Caco-2 (cell line): ENCODE measurements at regions not wholly inside any gene's neighbourhood (a gene's known extent, or its start where the extent isn't known, plus 50 kb on each side); places are given as distances from the start of the nearest gene placed in this dataset.

Source experiments
- BruUV-seq: library from RNA; stranded (reverse); fragments of 400-500 nt; replicated peaks from 2 replicates; lab custom pipeline; 2021; lab: Mats Ljungman, UMichigan
- CTCF ChIA-PET: fragments of 300-600 bp; sonication (Branson Sonifier 250); formaldehyde crosslinking; loops from one replicate; lab custom pipeline; 2022; ENCODE audit warnings: antibody characterized with exemption; lab: Charles Lee
- POLR2A ChIA-PET: fragments of 300-600 bp; sonication (Branson Sonifier 250); formaldehyde crosslinking; loops from one replicate; lab custom pipeline; 2022; ENCODE audit warnings: antibody characterized with exemption; lab: Charles Lee
- DNase-seq, 2 experiments: peaks; one replicate each; pipeline versions ENCODE4 v3.0.0 to v3.0.0-alpha.2; 2020 to 2022
- H3K27me3 ChIP-seq: replicated peaks from 2 replicates; pipeline ENCODE4 v1.6.0; 2011; ENCODE audit warnings: low read length; ENCODE audit not compliant: control insufficient read depth, insufficient read depth
- H3K36me3 ChIP-seq: 2 replicates; pipeline ENCODE4 v1.5.1; 2011; ENCODE audit warnings: low read length; ENCODE audit not compliant: control insufficient read depth, insufficient read depth
- H3K4me1 ChIP-seq: fragments of 250-450 bp; sonication (Bioruptor Pico); 2 replicates; pipeline ENCODE4 v1.5.1; 2020; ENCODE audit warnings: mild to moderate bottlenecking
- H3K4me3 ChIP-seq: 2 replicates; pipeline ENCODE4 v1.5.1; 2011; ENCODE audit warnings: low read depth, mild to moderate bottlenecking, control low read depth, low read length
- H3K9me3 ChIP-seq: fragments of 250-450 bp; sonication (Bioruptor Pico); 2 replicates; pipeline ENCODE4 v1.5.1; 2020; ENCODE audit warnings: mild to moderate bottlenecking, moderate library complexity
- H3K27ac Mint-ChIP-seq: one replicate; pipeline ENCODE4 v1.8.0; 2022; ENCODE audit warnings: mixed read lengths; ENCODE audit not compliant: unreplicated experiment
- H3K27me3 Mint-ChIP-seq: one replicate; pipeline ENCODE4 v1.8.0; 2022; ENCODE audit warnings: mixed read lengths; ENCODE audit not compliant: insufficient read depth, unreplicated experiment
- H3K36me3 Mint-ChIP-seq: one replicate; pipeline ENCODE4 v1.8.0; 2022; ENCODE audit warnings: mild to moderate bottlenecking, mixed read lengths; ENCODE audit not compliant: insufficient read depth, unreplicated experiment
- H3K4me1 Mint-ChIP-seq: one replicate; pipeline ENCODE4 v1.8.0; 2022; ENCODE audit warnings: low read depth, mixed read lengths; ENCODE audit not compliant: unreplicated experiment
- H3K4me3 Mint-ChIP-seq: one replicate; pipeline ENCODE4 v1.8.0; 2022; ENCODE audit warnings: mild to moderate bottlenecking, moderate library complexity, mixed read lengths; ENCODE audit not compliant: unreplicated experiment
- H3K9me3 Mint-ChIP-seq: one replicate; pipeline ENCODE4 v1.8.0; 2022; ENCODE audit warnings: mixed read lengths; ENCODE audit not compliant: unreplicated experiment
- CTCF ChIP-seq, 2 experiments: fragments of 200-600 bp in 1 of 2; IDR thresholded peaks; 1 replicate in 1 of 2; 2 replicates in 1 of 2; pipeline versions ENCODE4 v1.5.1 to v1.8.0; 2011 to 2022; ENCODE audit warnings: antibody characterized with exemption in 1 of 2, control low read depth in 1 of 2, inconsistent platforms in 1 of 2, low read depth in 1 of 2, low read length in 1 of 2, mild to moderate bottlenecking in 1 of 2, moderate library complexity in 1 of 2; ENCODE audit not compliant: insufficient read depth in 1 of 2, severe bottlenecking in 1 of 2, unreplicated experiment in 1 of 2
- intact Hi-C: fragments of 100-400 bp; cut with micrococcal nuclease; formaldehyde crosslinking; loops from one replicate; pipeline ENCODE4 v1.10.0; 2022; ENCODE audit not compliant: unreplicated experiment

- H3K36me3 ChIP-seq, result no peaks in the 10 kb centered on the region
- no peak overlapping the region for H3K4me3 ChIP-seq
- DNase-seq, result no peak
- BruUV-seq, result no TSS peak
- Mint-ChIP-seq H3K36me3 (no peaks in the 10 kb centered on the region), H3K4me1 (peaks cover 7% of the 10 kb centered on the region), H3K27ac (no peak overlapping the region), H3K4me3 (no peak overlapping the region), H3K9me3 (no peaks in the 10 kb centered on the region), H3K27me3 (no peaks in the 10 kb centered on the region)
- no peaks in the 10 kb centered on the region for H3K9me3 ChIP-seq
- CTCF ChIA-PET, result interaction anchor here (1.7 kb wide), 1 partner anchor 283 kb away, joined by 5 read pairs; no protein-coding TSS in a partner anchor
- POLR2A ChIA-PET, result no interaction called here
- TF ChIP-seq CTCF (IDR thresholded peaks at IDR 0.05; ENCODE audit: insufficient read depth in 1 of 2, low read depth in 1 of 2, low read length in 1 of 2, severe bottlenecking in 1 of 2, unreplicated experiment in 1 of 2), result no peak
- H3K4me1 ChIP-seq, result no peaks in the 10 kb centered on the region
- H3K27me3 ChIP-seq, result no peaks in the 10 kb centered on the region
- intact Hi-C loops, result no loop called here
These were observed 121.3 kb upstream of the OSMR start for GRCh38 chr5:38724301-38725030.

- no TSS peak for BruUV-seq
- Histone ChIP-seq H3K27me3 (no peaks in the 10 kb centered on the region), H3K4me1 (no peaks in the 10 kb centered on the region), H3K9me3 (no peaks in the 10 kb centered on the region), H3K36me3 (no peaks in the 10 kb centered on the region), H3K4me3 (no peak overlapping the region)
- H3K9me3 Mint-ChIP-seq, result no peaks in the 10 kb centered on the region
- no peaks in the 10 kb centered on the region for H3K27me3 Mint-ChIP-seq
- peaks cover 7% of the 10 kb centered on the region for H3K4me1 Mint-ChIP-seq
- ChIA-PET CTCF (interaction anchor here (1.7 kb wide), 1 partner anchor 284 kb away, joined by 5 read pairs; no protein-coding TSS in a partner anchor), POLR2A (no interaction called here)
- TF ChIP-seq CTCF (IDR thresholded peaks at IDR 0.05; ENCODE audit: insufficient read depth in 1 of 2, low read depth in 1 of 2, low read length in 1 of 2, severe bottlenecking in 1 of 2, unreplicated experiment in 1 of 2), result no peak
- H3K4me3 Mint-ChIP-seq, result no peak overlapping the region
- intact Hi-C loops, result no loop called here
- H3K27ac Mint-ChIP-seq, result no peak overlapping the region
- no peaks in the 10 kb centered on the region for H3K36me3 Mint-ChIP-seq
- no peak for DNase-seq
These were observed 120.4 kb upstream of the OSMR start for GRCh38 chr5:38725371-38725865.

GRCh38 chr5:38726279-38726678 is 119.5 kb upstream of the OSMR start:
- H3K4me1 Mint-ChIP-seq, result peaks cover 7% of the 10 kb centered on the region
- H3K36me3 Mint-ChIP-seq, result no peaks in the 10 kb centered on the region
- POLR2A ChIA-PET, result no interaction called here
- CTCF ChIA-PET, result interaction anchor here (1.7 kb wide), 1 partner anchor 284 kb away, joined by 5 read pairs; no protein-coding TSS in a partner anchor
- no peak for TF ChIP-seq CTCF (IDR thresholded peaks at IDR 0.05; ENCODE audit: insufficient read depth in 1 of 2, low read depth in 1 of 2, low read length in 1 of 2, severe bottlenecking in 1 of 2, unreplicated experiment in 1 of 2)
- H3K27me3 Mint-ChIP-seq, result no peaks in the 10 kb centered on the region
- Histone ChIP-seq H3K4me1 (no peaks in the 10 kb centered on the region), H3K4me3 (no peak overlapping the region), H3K9me3 (no peaks in the 10 kb centered on the region), H3K27me3 (no peaks in the 10 kb centered on the region), H3K36me3 (no peaks in the 10 kb centered on the region)
- intact Hi-C loops, result no loop called here
- no peaks in the 10 kb centered on the region for H3K9me3 Mint-ChIP-seq
- no peak for DNase-seq
- H3K4me3 Mint-ChIP-seq, result no peak overlapping the region
- H3K27ac Mint-ChIP-seq, result no peak overlapping the region
- no TSS peak for BruUV-seq
